MM.1S (cell line): ENCODE measurements at regions not wholly inside any gene's neighbourhood (a gene's known extent, or its start where the extent isn't known, plus 50 kb on each side); places are given as distances from the start of the nearest gene placed in this dataset.

Source experiments
- CTCF ChIP-seq: fragments of 300-600 bp; sonication (generic); IDR thresholded peaks from 2 replicates; pipeline ENCODE4 v1.5.1; 2016; ENCODE audit warnings: antibody characterized with exemption, low read length, mixed read lengths
- EZH2 ChIP-seq: fragments of 300-600 bp; sonication (generic); optimal IDR thresholded peaks from 2 replicates; pipeline ENCODE3; 2017; ENCODE audit warnings: low read depth, mild to moderate bottlenecking, antibody characterized with exemption, low read length, mixed read lengths
- EZH2phosphoT487 ChIP-seq: fragments of 300-600 bp; sonication (generic); IDR thresholded peaks from 2 replicates; pipeline ENCODE4 v1.6.1; 2018; ENCODE audit warnings: antibody characterized with exemption, low read length

GRCh38 chr4:147354237-147354636 is 126.7 kb upstream of the EDNRA start:
- TF ChIP-seq CTCF (no peak), EZH2phosphoT487 (no peak), EZH2 (no peak)
